ENCODE measurements at regions not wholly inside any gene's neighbourhood (a gene's known extent, or its start where the extent isn't known, plus 50 kb on each side); places are given as distances from the start of the nearest gene placed in this dataset.

GRCh38 chr12:114757684-114758325 lies 73.8 kb upstream of the TBX3 start:
- no peaks in the 10 kb centered on the region for H3K9me3 ChIP-seq
- TF ChIP-seq POLR2AphosphoS5 (IDR thresholded peaks at IDR 0.05): no peak
- TF ChIP-seq EP300 (IDR thresholded peaks at IDR 0.05): no peak
- TF ChIP-seq CTCF (IDR thresholded peaks at IDR 0.05): no peak
- TF ChIP-seq POLR2A (IDR thresholded peaks at IDR 0.05): no peak

GRCh38 chr12:114752217-114752616 lies 68.2 kb upstream of the TBX3 start:
- no peaks in the 10 kb centered on the region for H3K27me3 ChIP-seq
- DNase-seq (no peak), ATAC-seq (ENCODE audit: low FRiP score in 2 of 2) (no peak)
- no peaks in the 10 kb centered on the region for H3K36me3 ChIP-seq
- no peaks in the 10 kb centered on the region for H3K9me3 ChIP-seq
- 84 to 89% methylated on average over 8 of the region's 8 CpGs for WGBS, 2 donors
- peaks cover 0 to 3% (median under 1%) of the 10 kb centered on the region in 4 donors for H3K4me1 ChIP-seq
- TF ChIP-seq EP300 (IDR thresholded peaks at IDR 0.05) (no peak), CTCF (IDR thresholded peaks at IDR 0.05) (no peak), POLR2A (IDR thresholded peaks at IDR 0.05) (no peak), POLR2AphosphoS5 (IDR thresholded peaks at IDR 0.05) (no peak)
- H3K4me3 ChIP-seq: no peak overlapping the region
- no peak overlapping the region for H3K27ac ChIP-seq

More at GRCh38 chr12:114757684-114758325, 73.8 kb upstream of the TBX3 start:
- Histone ChIP-seq H3K27me3 (no peaks in the 10 kb centered on the region), H3K27ac (no peak overlapping the region), H3K4me3 (no peak overlapping the region), H3K4me1 (no peaks in the 10 kb centered on the region), H3K36me3 (no peaks in the 10 kb centered on the region)
- WGBS, 2 donors: 86 to 87% methylated on average over 4 of the region's 4 CpGs
- no peak for DNase-seq
- ATAC-seq (ENCODE audit: low FRiP score in 2 of 2): no peak

- no peak overlapping the region for H3K27ac ChIP-seq
- 75% methylated on average over 2 of the region's 2 CpGs for WGBS, 2 donors
- DNase-seq (no peak), ATAC-seq (ENCODE audit: low FRiP score in 2 of 2) (no peak)
- peaks cover 0 to 5% (median 2%) of the 10 kb centered on the region in 4 donors for H3K4me1 ChIP-seq
- TF ChIP-seq CTCF (IDR thresholded peaks at IDR 0.05): no peak
- no peak for TF ChIP-seq EP300 (IDR thresholded peaks at IDR 0.05)
- no peak for TF ChIP-seq POLR2AphosphoS5 (IDR thresholded peaks at IDR 0.05)
- TF ChIP-seq POLR2A (IDR thresholded peaks at IDR 0.05): no peak
- H3K9me3 ChIP-seq: no peaks in the 10 kb centered on the region
- H3K4me3 ChIP-seq: no peak overlapping the region
- no peaks in the 10 kb centered on the region for H3K27me3 ChIP-seq
- no peaks in the 10 kb centered on the region for H3K36me3 ChIP-seq
Measured at GRCh38 chr12:114751712-114752111, 67.7 kb upstream of the TBX3 start.

GRCh38 chr12:114750917-114751316 lies 66.9 kb upstream of the TBX3 start:
- H3K4me1 ChIP-seq: peaks cover 0 to 5% (median 2%) of the 10 kb centered on the region in 4 donors
- no peak for ATAC-seq (ENCODE audit: low FRiP score in 2 of 2)
- H3K4me3 ChIP-seq: no peak overlapping the region
- TF ChIP-seq POLR2AphosphoS5 (IDR thresholded peaks at IDR 0.05): no peak
- no peak for TF ChIP-seq EP300 (IDR thresholded peaks at IDR 0.05)
- TF ChIP-seq CTCF (IDR thresholded peaks at IDR 0.05): no peak
- TF ChIP-seq POLR2A (IDR thresholded peaks at IDR 0.05): no peak
- no peaks in the 10 kb centered on the region for H3K27me3 ChIP-seq
- no peaks in the 10 kb centered on the region for H3K36me3 ChIP-seq
- 91% methylated on average over 11 of the region's 11 CpGs for WGBS, 2 donors
- H3K9me3 ChIP-seq: no peaks in the 10 kb centered on the region
- H3K27ac ChIP-seq: no peak overlapping the region
- DNase-seq: no peak

GRCh38 chr12:114749065-114749464 lies 65.1 kb upstream of the TBX3 start:
- ATAC-seq (ENCODE audit: low FRiP score in 2 of 2) (no peak), DNase-seq (no peak)
- no peaks in the 10 kb centered on the region for H3K36me3 ChIP-seq
- H3K27ac ChIP-seq: no peak overlapping the region
- H3K9me3 ChIP-seq: no peaks in the 10 kb centered on the region
- WGBS, 2 donors: 74 to 91% methylated on average over 3 of the region's 3 CpGs
- no peak overlapping the region for H3K4me3 ChIP-seq
- peaks cover 0 to 5% (median 2%) of the 10 kb centered on the region in 4 donors for H3K4me1 ChIP-seq
- H3K27me3 ChIP-seq: no peaks in the 10 kb centered on the region
- no peak for TF ChIP-seq POLR2AphosphoS5 (IDR thresholded peaks at IDR 0.05)
- TF ChIP-seq CTCF (IDR thresholded peaks at IDR 0.05): no peak
- no peak for TF ChIP-seq POLR2A (IDR thresholded peaks at IDR 0.05)
- no peak for TF ChIP-seq EP300 (IDR thresholded peaks at IDR 0.05)

Data from upper lobe of left lung (tissue), 6 donors.